ENCODE measurements at regions not wholly inside any gene's neighbourhood (a gene's known extent, or its start where the extent isn't known, plus 50 kb on each side); places are given as distances from the start of the nearest gene placed in this dataset.

DNA sequence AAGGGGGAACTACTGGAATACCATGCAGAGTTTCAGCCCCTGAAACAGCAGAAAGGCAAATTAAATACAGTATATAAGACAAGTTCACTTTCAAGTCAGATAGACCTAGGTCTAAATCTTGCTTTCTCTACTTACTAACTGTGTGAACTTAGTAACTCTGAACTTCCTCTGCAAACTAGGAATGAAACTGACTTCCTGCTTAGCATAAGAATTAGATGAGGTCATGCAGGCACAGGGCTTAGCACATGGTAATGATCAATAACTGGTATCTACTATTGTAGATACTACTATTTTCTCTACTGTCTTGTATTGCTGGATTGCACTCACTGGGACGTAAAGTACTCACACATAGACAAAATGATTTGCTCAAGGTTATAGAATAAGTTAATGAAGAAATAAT, 51.5 kb upstream of the MTNR1B start:
- TF ChIP-seq, protein P1, sequence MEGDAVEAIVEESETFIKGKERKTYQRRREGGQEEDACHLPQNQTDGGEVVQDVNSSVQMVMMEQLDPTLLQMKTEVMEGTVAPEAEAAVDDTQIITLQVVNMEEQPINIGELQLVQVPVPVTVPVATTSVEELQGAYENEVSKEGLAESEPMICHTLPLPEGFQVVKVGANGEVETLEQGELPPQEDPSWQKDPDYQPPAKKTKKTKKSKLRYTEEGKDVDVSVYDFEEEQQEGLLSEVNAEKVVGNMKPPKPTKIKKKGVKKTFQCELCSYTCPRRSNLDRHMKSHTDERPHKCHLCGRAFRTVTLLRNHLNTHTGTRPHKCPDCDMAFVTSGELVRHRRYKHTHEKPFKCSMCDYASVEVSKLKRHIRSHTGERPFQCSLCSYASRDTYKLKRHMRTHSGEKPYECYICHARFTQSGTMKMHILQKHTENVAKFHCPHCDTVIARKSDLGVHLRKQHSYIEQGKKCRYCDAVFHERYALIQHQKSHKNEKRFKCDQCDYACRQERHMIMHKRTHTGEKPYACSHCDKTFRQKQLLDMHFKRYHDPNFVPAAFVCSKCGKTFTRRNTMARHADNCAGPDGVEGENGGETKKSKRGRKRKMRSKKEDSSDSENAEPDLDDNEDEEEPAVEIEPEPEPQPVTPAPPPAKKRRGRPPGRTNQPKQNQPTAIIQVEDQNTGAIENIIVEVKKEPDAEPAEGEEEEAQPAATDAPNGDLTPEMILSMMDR (IDR thresholded peaks at IDR 0.05) = no peak
- TF ChIP-seq EZH2 (IDR thresholded peaks at IDR 0.05) = no peak
